Adipocyte (in vitro differentiated cells): ENCODE measurements at regions not wholly inside any gene's neighbourhood (a gene's known extent, or its start where the extent isn't known, plus 50 kb on each side); places are given as distances from the start of the nearest gene placed in this dataset.

Experiments
- DNase-seq: peaks from one replicate; pipeline ENCODE4 v3.0.0-alpha.2; 2015; ENCODE audit warnings: low read depth
- H3K27me3 ChIP-seq: replicated peaks from 2 replicates; pipeline ENCODE4 v1.7.0; 2013; ENCODE audit warnings: mild to moderate bottlenecking, low read length, moderate library complexity; ENCODE audit not compliant: control insufficient read depth, insufficient read depth
- H3K36me3 ChIP-seq: 2 replicates; pipeline ENCODE4 v1.7.0; 2013; ENCODE audit warnings: low read length, mild to moderate bottlenecking, moderate library complexity; ENCODE audit not compliant: control insufficient read depth, insufficient read depth, severe bottlenecking
- H3K4me1 ChIP-seq: 2 replicates; pipeline ENCODE4 v1.7.0; 2013; ENCODE audit warnings: mild to moderate bottlenecking, low read length, moderate library complexity; ENCODE audit not compliant: control insufficient read depth, insufficient read depth
- H3K4me3 ChIP-seq: 2 replicates; pipeline ENCODE4 v1.7.0; 2013; ENCODE audit warnings: mild to moderate bottlenecking, low read length, moderate library complexity
- H3K9ac ChIP-seq: 2 replicates; pipeline ENCODE4 v1.7.0; 2013; ENCODE audit warnings: mild to moderate bottlenecking, low read length, moderate library complexity
- H3K9me3 ChIP-seq: 2 replicates; pipeline ENCODE4 v1.7.0; 2013; ENCODE audit warnings: mild to moderate bottlenecking, low read length, moderate library complexity; ENCODE audit not compliant: control insufficient read depth

DNA sequence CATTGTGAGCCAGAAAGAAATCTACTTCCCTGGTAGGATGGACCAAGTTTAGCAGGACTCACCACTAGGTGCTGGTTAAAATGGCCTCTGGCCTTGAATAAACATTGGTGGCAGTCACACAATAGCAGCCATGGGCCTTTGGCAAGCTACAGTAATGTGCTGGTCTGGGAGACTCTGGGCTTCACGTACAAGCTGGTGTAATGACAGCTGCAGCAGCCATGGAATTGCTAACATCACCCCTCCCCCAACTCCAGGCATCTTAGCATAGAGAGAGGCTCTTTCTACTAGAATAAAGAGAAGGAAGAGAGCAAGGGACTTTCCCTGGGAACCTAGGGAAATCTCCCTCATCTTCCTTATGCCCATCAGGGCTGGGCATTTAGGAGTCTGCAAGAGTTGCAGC, 205.1 kb upstream of the SEMA3A start:
- H3K4me1 ChIP-seq: no peaks in the 10 kb centered on the region
- H3K9me3 ChIP-seq: peaks cover 6% of the 10 kb centered on the region
- no peak overlapping the region for H3K4me3 ChIP-seq
- H3K27me3 ChIP-seq: no peaks in the 10 kb centered on the region
- no peak for DNase-seq
- no peaks in the 10 kb centered on the region for H3K36me3 ChIP-seq
- no peak overlapping the region for H3K9ac ChIP-seq

DNA sequence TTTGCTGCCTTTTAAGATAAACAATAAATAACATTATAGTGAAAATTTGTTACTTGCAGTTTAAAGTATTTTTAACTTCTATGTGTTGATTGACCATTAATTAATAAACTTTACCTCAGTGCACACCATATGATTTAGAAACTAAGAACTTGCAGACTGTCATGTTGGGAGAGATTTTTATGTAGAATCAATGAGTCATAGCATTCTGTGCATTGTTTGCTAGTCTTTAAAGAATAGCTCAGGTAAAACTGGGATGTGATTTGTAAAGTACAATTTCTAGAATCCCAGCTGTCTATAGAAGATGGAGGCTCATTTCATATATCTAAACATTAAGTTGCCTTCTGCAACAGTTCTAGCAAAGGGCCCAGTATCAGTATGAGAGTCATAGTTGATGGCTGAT, 199.6 kb upstream of the SEMA3A start:
- Histone ChIP-seq H3K9me3 (no peaks in the 10 kb centered on the region), H3K9ac (no peak overlapping the region), H3K4me1 (peaks cover 12% of the 10 kb centered on the region), H3K4me3 (no peak overlapping the region), H3K27me3 (no peaks in the 10 kb centered on the region), H3K36me3 (no peaks in the 10 kb centered on the region)
- peak; percentile 2 for DNase-seq

DNA sequence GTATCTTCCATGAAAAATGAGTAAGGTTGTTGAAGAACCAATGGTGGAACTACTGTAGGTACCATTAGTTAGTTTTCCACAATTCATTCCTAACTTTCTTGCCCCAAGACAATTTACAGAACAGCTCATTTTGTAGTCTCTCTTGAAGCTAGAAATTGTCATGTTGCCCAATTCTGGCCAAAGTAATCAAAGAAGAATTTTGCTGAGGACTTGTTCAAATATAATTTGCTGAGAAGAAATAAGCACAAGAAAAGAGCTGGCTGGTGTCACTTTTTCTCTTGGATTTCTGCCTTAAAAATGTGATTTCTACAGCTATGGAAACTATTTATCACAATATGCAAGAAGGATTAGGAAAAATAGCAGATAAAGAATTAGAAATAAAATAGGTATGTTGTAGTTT, 199.2 kb upstream of the SEMA3A start:
- H3K9ac ChIP-seq: no peak overlapping the region
- H3K36me3 ChIP-seq: no peaks in the 10 kb centered on the region
- no peaks in the 10 kb centered on the region for H3K9me3 ChIP-seq
- H3K27me3 ChIP-seq: no peaks in the 10 kb centered on the region
- no peak overlapping the region for H3K4me3 ChIP-seq
- H3K4me1 ChIP-seq: peaks cover 12% of the 10 kb centered on the region
- DNase-seq: peak; percentile 64

DNA sequence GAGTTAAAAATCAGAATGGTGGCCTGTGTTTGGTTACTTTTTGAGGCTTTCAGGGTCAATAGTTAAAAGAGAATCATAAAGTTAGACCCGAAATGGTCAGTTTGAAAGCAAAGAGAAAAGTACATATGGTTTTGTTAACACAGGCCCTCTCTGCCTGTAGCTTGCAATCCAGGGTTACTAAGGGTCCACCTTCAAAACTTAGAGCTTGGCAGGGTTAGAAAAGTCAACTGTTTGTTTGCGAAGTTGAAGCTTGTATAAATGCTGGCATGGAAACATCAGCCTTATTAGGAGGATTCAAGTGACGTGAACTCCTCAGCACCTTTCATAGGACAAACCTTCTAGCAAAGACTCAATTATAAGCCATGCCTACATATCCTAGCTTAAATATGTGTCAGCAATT, 196.3 kb upstream of the SEMA3A start:
- no peaks in the 10 kb centered on the region for H3K36me3 ChIP-seq
- H3K4me1 ChIP-seq: peaks cover 12% of the 10 kb centered on the region
- H3K9ac ChIP-seq: no peak overlapping the region
- no peaks in the 10 kb centered on the region for H3K27me3 ChIP-seq
- H3K4me3 ChIP-seq: no peak overlapping the region
- no peak for DNase-seq
- no peaks in the 10 kb centered on the region for H3K9me3 ChIP-seq

DNA sequence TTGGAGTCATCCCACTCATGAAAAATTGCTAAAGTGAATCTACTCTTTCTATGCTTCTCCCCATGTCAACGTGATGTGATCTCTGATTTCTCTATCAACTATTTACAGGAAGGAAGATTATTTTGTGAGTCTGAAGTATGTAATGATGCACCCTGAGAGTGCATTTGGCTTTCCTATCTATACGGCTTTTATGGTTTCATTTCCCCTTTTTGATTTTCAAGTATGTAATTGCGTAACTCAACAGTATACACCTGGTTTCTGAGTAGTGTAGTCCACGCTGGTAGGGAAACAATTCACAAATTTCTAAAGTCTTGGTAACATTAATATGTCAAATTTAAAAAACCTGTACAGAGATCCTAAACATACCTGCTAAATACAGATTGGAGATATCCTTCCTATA, 194.7 kb upstream of the SEMA3A start:
- H3K4me3 ChIP-seq: no peak overlapping the region
- no peaks in the 10 kb centered on the region for H3K27me3 ChIP-seq
- no peak overlapping the region for H3K9ac ChIP-seq
- no peaks in the 10 kb centered on the region for H3K36me3 ChIP-seq
- no peaks in the 10 kb centered on the region for H3K9me3 ChIP-seq
- DNase-seq: no peak
- H3K4me1 ChIP-seq: peaks cover 10% of the 10 kb centered on the region

DNA sequence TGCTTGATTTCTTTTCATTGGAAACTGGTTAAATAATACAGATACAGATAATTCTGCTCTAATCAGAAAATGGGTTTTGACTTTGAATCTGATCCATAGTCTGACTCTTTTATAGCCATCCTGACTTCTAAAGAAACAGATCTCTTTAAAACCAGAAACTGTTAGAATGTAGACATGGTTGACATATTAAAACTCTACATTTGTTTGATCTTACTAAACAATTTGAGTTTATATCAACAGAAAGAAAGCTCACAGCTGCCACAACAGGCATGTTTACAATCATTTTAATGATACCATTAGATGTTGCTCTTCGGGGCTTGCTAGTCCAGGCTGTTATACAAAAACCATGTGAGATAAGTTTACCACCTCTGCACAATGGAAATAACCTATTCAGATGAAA, 193.0 kb upstream of the SEMA3A start:
- Histone ChIP-seq H3K27me3 (no peaks in the 10 kb centered on the region), H3K36me3 (no peaks in the 10 kb centered on the region), H3K9me3 (no peaks in the 10 kb centered on the region), H3K9ac (no peak overlapping the region), H3K4me3 (no peak overlapping the region), H3K4me1 (no peaks in the 10 kb centered on the region)
- DNase-seq: no peak

DNA sequence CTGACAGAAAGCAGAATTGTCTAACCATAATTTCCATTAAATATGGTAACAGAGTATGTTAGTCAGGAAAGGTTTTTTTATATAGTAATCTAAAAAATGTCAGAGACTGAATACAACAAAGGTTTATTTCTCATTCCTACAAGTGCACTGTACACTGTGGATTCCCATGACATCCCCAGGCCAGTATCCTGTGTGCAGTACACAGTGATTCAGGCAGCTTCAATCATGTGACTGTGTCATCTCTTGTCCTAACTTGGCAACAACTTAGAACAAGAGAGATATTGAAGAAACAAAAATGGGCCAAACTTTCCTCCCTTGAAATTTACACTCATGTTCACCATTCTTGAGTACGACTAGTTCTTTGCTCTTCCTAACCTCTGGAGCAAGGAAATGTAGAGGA, 189.8 kb upstream of the SEMA3A start:
- Histone ChIP-seq H3K4me3 (no peak overlapping the region), H3K9me3 (no peaks in the 10 kb centered on the region), H3K36me3 (no peaks in the 10 kb centered on the region), H3K4me1 (peaks cover 4% of the 10 kb centered on the region), H3K9ac (no peak overlapping the region), H3K27me3 (no peaks in the 10 kb centered on the region)
- no peak for DNase-seq

DNA sequence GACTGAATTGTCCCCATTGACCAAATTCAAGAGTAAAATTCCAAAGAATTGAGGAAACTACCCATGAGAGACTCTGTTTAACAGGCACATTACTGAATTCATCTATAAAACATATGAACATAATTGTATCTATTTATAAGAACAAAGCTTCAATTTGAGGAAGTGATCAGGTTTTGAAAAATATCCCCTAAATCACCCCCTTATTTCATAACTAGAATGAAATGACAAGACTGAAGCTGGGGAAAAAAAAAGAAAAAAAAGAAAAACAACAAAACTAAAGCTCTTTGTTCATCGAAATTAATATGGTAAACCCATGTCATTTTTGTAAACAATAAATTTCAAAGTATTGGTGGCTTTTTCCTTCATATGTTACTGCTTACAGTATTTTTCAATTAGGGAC, 184.9 kb upstream of the SEMA3A start:
- Histone ChIP-seq H3K9me3 (no peaks in the 10 kb centered on the region), H3K4me3 (no peak overlapping the region), H3K27me3 (no peaks in the 10 kb centered on the region), H3K4me1 (peaks cover 4% of the 10 kb centered on the region), H3K9ac (no peak overlapping the region), H3K36me3 (no peaks in the 10 kb centered on the region)
- no peak for DNase-seq

DNA sequence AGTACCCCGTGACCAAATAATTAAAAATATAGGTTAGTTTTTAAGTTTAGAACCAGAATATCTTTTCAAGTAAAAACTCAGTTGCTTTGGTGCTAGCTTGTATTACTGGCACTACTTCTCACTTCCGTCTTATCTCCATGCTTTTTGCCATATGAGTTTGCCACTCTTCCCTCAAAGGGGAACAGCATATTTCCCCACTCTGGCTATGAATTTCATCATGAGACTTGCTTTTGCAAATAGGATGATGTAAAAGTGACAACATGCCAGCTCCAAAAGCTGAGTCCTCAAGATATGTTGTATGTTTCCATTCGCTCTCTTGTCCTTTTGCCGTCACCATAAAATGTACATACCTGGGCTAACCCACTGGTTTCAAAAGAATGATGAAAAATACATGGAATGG, 178.1 kb upstream of the SEMA3A start:
- peak; percentile 39 for DNase-seq
- no peak overlapping the region for H3K9ac ChIP-seq
- no peaks in the 10 kb centered on the region for H3K9me3 ChIP-seq
- no peaks in the 10 kb centered on the region for H3K27me3 ChIP-seq
- peaks cover 14% of the 10 kb centered on the region for H3K4me1 ChIP-seq
- no peaks in the 10 kb centered on the region for H3K36me3 ChIP-seq
- peak overlapping the region; percentile 67 for H3K4me3 ChIP-seq

DNA sequence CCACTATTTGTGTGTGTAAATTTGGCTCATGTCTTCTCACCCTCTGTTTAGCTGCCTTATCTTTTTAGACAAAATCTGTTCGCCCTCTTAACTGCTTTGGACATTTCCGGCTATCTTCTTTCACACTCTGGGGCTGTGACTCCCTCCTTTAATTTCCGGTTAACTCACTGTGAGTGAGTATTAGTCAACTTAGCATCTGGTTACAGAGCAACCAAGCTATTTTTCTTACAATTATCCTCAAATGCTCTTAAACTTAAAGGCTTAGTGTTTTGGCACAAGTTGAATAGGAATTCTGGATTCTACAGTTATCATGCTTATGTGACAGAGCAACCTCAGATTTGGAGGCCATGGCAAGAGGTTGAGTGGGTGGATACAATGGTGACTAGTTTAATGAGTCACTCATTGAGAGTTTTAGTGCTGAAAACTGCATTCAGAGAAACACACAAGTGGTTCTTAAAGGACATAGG, 177.6 kb upstream of the SEMA3A start:
- peaks cover 14% of the 10 kb centered on the region for H3K4me1 ChIP-seq
- peak overlapping the region; percentile 67 for H3K4me3 ChIP-seq
- DNase-seq: peak; percentile 71
- no peaks in the 10 kb centered on the region for H3K9me3 ChIP-seq
- no peaks in the 10 kb centered on the region for H3K27me3 ChIP-seq
- no peaks in the 10 kb centered on the region for H3K36me3 ChIP-seq
- peak overlapping the region; percentile 57 for H3K9ac ChIP-seq

DNA sequence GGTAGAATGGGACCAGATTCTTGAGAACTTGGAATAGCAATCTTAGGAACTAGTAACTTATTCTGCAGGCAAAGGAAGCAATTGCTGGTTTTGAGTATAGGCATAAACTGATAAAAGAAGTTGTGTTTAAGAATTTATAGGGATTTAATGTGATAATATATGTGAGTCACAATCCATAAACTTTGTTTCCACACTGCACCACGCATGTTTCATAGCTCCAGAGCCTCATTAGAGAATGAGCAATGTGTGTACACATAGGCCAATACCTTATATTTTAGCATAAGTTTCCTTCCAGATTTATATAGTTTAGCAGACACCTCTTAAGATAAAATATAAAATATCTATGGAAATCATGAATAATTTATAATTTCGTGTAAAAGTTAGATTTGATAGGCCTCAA, 175.5 kb upstream of the SEMA3A start:
- H3K4me3 ChIP-seq: no peak overlapping the region
- H3K4me1 ChIP-seq: peaks cover 14% of the 10 kb centered on the region
- H3K9me3 ChIP-seq: no peaks in the 10 kb centered on the region
- H3K36me3 ChIP-seq: no peaks in the 10 kb centered on the region
- no peak for DNase-seq
- H3K27me3 ChIP-seq: no peaks in the 10 kb centered on the region
- H3K9ac ChIP-seq: no peak overlapping the region

DNA sequence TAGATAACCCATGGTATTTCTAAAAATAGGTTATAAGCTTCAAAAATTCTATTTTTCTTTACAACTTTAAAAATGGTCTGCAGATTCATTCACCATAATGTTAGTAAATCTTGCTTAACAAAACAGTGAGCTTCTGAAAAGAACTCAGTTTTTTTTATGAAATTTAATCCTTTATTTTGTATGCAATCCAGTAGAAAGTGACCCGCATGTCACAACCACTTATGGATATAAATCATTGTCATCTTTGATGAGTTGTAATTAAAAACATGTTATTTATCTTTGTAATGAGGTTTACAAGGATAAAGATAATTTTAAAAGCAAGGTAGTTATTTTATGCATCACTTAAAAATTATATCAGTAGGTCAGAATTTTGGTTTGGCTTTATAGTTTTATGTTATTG, 173.5 kb upstream of the SEMA3A start:
- peaks cover 14% of the 10 kb centered on the region for H3K4me1 ChIP-seq
- H3K9me3 ChIP-seq: no peaks in the 10 kb centered on the region
- H3K9ac ChIP-seq: no peak overlapping the region
- no peaks in the 10 kb centered on the region for H3K36me3 ChIP-seq
- no peaks in the 10 kb centered on the region for H3K27me3 ChIP-seq
- DNase-seq: no peak
- H3K4me3 ChIP-seq: no peak overlapping the region
